Lung (tissue), 11 donors: ENCODE measurements at regions not wholly inside any gene's neighbourhood (a gene's known extent, or its start where the extent isn't known, plus 50 kb on each side); places are given as distances from the start of the nearest gene placed in this dataset.

Experiments
- ATAC-seq: fragments of 200-7000 bp; cut with Tn5 transposase; one replicate; pipeline ENCODE4 v1.9.1; 2020; ENCODE audit warnings: moderate number of reproducible peaks; ENCODE audit not compliant: insufficient read depth, low FRiP score
- DNase-seq, 3 donors: peaks; one replicate each; pipeline ENCODE4 v3.0.0-alpha.2; 2013 to 2017
- H3K27ac ChIP-seq, 2 donors: one replicate each; pipeline ENCODE4 v1.5.1; 2013; ENCODE audit warnings: mild to moderate bottlenecking in 2 of 2, moderate library complexity in 2 of 2, control low read depth in 1 of 2, inconsistent platforms in 1 of 2, low read depth in 1 of 2, low read length in 1 of 2
- H3K27me3 ChIP-seq, 3 donors: one replicate each; pipeline ENCODE4 v1.5.1; 2013; ENCODE audit warnings: low read length in 2 of 3; ENCODE audit not compliant: control insufficient read depth in 3 of 3, insufficient read depth in 3 of 3
- H3K36me3 ChIP-seq, 4 donors: one replicate each; pipeline ENCODE4 v1.5.1; 2013; ENCODE audit warnings: low read length in 4 of 4, mild to moderate bottlenecking in 1 of 4, moderate library complexity in 1 of 4; ENCODE audit not compliant: control insufficient read depth in 4 of 4, insufficient read depth in 4 of 4
- H3K4me1 ChIP-seq, 5 donors: one replicate each; pipeline ENCODE4 v1.5.1; 2013; ENCODE audit warnings: low read length in 5 of 5, mild to moderate bottlenecking in 2 of 5, moderate library complexity in 1 of 5; ENCODE audit not compliant: control insufficient read depth in 5 of 5, insufficient read depth in 5 of 5
- H3K4me3 ChIP-seq: one replicate; pipeline ENCODE4 v1.5.1; 2013; ENCODE audit warnings: mild to moderate bottlenecking, control low read depth, moderate library complexity
- H3K9ac ChIP-seq, 2 donors: one replicate each; pipeline ENCODE4 v1.5.1; 2013; ENCODE audit warnings: low read length in 2 of 2, control low read depth in 1 of 2; ENCODE audit not compliant: insufficient read depth in 1 of 2
- H3K9me3 ChIP-seq, 4 donors: one replicate each; pipeline ENCODE4 v1.5.1; 2013; ENCODE audit warnings: low read length in 3 of 4, mild to moderate bottlenecking in 1 of 4, moderate library complexity in 1 of 4; ENCODE audit not compliant: control insufficient read depth in 4 of 4, insufficient read depth in 3 of 4
- CTCF ChIP-seq: IDR thresholded peaks from 2 replicates; pipeline ENCODE4 v1.5.1; 2012; ENCODE audit warnings: mild to moderate bottlenecking; ENCODE audit errors: control extremely low read depth, extremely low read depth
- WGBS, 2 donors: extraction: QIAGEN DNeasy Blood & Tissue Kit; methylation state at CpG; one replicate each; pipeline ENCODE4 v1.1.7; 2013; 5-methylcytosine and 5-hydroxymethylcytosine counted together
- donor health status: control.
- donor health status: control.
- donor health status: Bipolar disorder and iron deficiency.
- donor health status: healthy.
- donor health status: DM: yes; HTN: yes; CAD: no.

- H3K27ac ChIP-seq, result peak overlapping the region in 1 of 2 donors; percentile 56
- H3K36me3 ChIP-seq, result no peaks in the 10 kb centered on the region
- ATAC-seq (peak; percentile 56), DNase-seq (peak; percentile 89 to 92 (median 91))
- H3K9ac ChIP-seq, result peak overlapping the region in 1 of 2 donors; percentile 85
- no peaks in the 10 kb centered on the region for H3K9me3 ChIP-seq
- TF ChIP-seq CTCF, result no peak
- no peaks in the 10 kb centered on the region for H3K27me3 ChIP-seq
- peaks cover 0 to 44% (median 25%) of the 10 kb centered on the region in 5 donors for H3K4me1 ChIP-seq
- H3K4me3 ChIP-seq, result no peak overlapping the region
- WGBS, 2 donors, result 22 to 23% methylated on average over 30 of the region's 30 CpGs
These were observed 125.5 kb upstream of the ZNF516 start for GRCh38 chr18:76620321-76621170.

DNA sequence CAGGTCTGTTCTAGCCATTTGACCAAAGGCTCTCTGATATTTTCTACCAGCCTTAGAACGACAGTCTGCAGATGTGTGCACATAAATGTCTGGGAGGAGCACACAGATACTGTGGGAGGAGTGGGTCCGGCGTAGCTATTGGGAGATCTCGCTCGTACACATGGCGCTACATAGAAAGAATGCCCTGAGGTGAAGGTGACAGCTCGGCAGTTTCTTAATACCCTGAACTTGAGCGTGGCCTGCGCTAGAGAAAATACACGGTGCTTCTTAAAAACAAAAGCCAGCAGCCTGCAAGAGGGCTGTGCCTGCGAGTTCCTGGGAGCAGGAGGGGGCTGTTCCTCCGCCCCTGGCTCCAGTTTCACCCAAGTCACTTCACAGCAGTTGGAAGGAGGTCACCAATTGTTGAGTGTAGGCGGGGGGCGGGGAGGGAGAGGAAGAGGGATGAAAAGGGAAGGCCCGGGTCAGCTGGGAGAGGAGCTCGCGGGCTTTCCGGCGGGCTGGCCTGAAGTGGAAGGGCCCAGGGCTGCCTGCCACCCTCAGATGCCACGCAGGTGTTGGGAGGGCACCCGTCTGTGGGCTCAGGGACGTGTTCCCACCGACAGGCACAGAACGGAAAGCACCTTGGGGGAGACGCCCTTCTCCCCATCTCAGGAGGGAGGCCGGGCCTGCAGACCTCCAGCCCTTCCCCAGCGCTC lies 124.7 kb upstream of the ZNF516 start:
- no peak for TF ChIP-seq CTCF
- ATAC-seq, result peak; percentile 64
- Histone ChIP-seq H3K36me3 (no peaks in the 10 kb centered on the region), H3K9ac (peak overlapping the region in 1 of 2 donors; percentile 84), H3K9me3 (no peaks in the 10 kb centered on the region), H3K27ac (peak overlapping the region in 1 of 2 donors; percentile 79), H3K27me3 (no peaks in the 10 kb centered on the region), H3K4me1 (peaks cover 0 to 44% (median 25%) of the 10 kb centered on the region in 5 donors), H3K4me3 (peak overlapping the region; percentile 7)
- peak; percentile 88 to 95 (median 93) for DNase-seq
- WGBS, 2 donors, result 21 to 26% methylated on average over 26 to 27 of the region's 27 CpGs

GRCh38 chr18:76619261-76619620 lies 124.2 kb upstream of the ZNF516 start:
- no peaks in the 10 kb centered on the region for H3K9me3 ChIP-seq
- DNase-seq (no peak), ATAC-seq (peak; percentile 45)
- WGBS, 2 donors, result 25 to 45% methylated on average over 11 of the region's 11 CpGs
- H3K36me3 ChIP-seq, result no peaks in the 10 kb centered on the region
- no peak overlapping the region for H3K4me3 ChIP-seq
- no peak for TF ChIP-seq CTCF
- no peaks in the 10 kb centered on the region for H3K27me3 ChIP-seq
- H3K9ac ChIP-seq, result peak overlapping the region in 1 of 2 donors; percentile 84
- peak overlapping the region in 1 of 2 donors; percentile 79 for H3K27ac ChIP-seq
- peaks cover 0 to 44% (median 25%) of the 10 kb centered on the region in 5 donors for H3K4me1 ChIP-seq
